Bronchial epithelial cell (primary cell): ENCODE measurements at regions not wholly inside any gene's neighbourhood (a gene's known extent, or its start where the extent isn't known, plus 50 kb on each side); places are given as distances from the start of the nearest gene placed in this dataset.

Experiments
- DNase-seq: peaks from one replicate; pipeline ENCODE4 v3.0.0-alpha.2; 2010; ENCODE audit warnings: low read depth
- FAIRE-seq: peaks from 2 replicates; lab custom pipeline; 2011; peaks lifted over from hg19 to GRCh38; lab: Jason Lieb, UNC
- H3K27me3 ChIP-seq: 2 replicates; pipeline ENCODE4 v1.5.1; 2011; ENCODE audit warnings: low read length; ENCODE audit not compliant: control insufficient read depth, insufficient read depth
- H3K36me3 ChIP-seq: 2 replicates; pipeline ENCODE4 v1.5.1; 2011; ENCODE audit warnings: low read length; ENCODE audit not compliant: control insufficient read depth, insufficient read depth
- H3K4me3 ChIP-seq: 2 replicates; pipeline ENCODE4 v1.5.1; 2011; ENCODE audit warnings: mild to moderate bottlenecking, low read depth, low read length, control low read depth
- CTCF ChIP-seq: IDR thresholded peaks from 2 replicates; pipeline ENCODE4 v1.5.1; 2011; ENCODE audit warnings: mild to moderate bottlenecking, moderate library complexity, low read length, control low read depth, inconsistent platforms; ENCODE audit not compliant: insufficient read depth, severe bottlenecking

- TF ChIP-seq CTCF: no peak
- no peak overlapping the region for H3K4me3 ChIP-seq
- DNase-seq (no peak), FAIRE-seq (no peak)
- H3K27me3 ChIP-seq: no peaks in the 10 kb centered on the region
- H3K36me3 ChIP-seq: no peaks in the 10 kb centered on the region
These were observed 501.6 kb upstream of the MYT1L start for GRCh38 chr2:2832657-2833056.

- no peaks in the 10 kb centered on the region for H3K27me3 ChIP-seq
These were observed 500.6 kb upstream of the MYT1L start for GRCh38 chr2:2831633-2832032.

GRCh38 chr2:2830576-2830975 is 499.5 kb upstream of the MYT1L start:
- no peak for TF ChIP-seq CTCF
- Histone ChIP-seq H3K36me3 (no peaks in the 10 kb centered on the region), H3K4me3 (no peak overlapping the region), H3K27me3 (no peaks in the 10 kb centered on the region)
- no peak for FAIRE-seq
- DNase-seq: no peak

More at GRCh38 chr2:2831633-2832032, 500.6 kb upstream of the MYT1L start:
- H3K36me3 ChIP-seq: no peaks in the 10 kb centered on the region
- FAIRE-seq (no peak), DNase-seq (no peak)
- H3K4me3 ChIP-seq: no peak overlapping the region
- TF ChIP-seq CTCF: no peak

GRCh38 chr2:2828774-2829368 is 497.8 kb upstream of the MYT1L start:
- no peak for DNase-seq

GRCh38 chr2:2827761-2828221 is 496.7 kb upstream of the MYT1L start:
- Histone ChIP-seq H3K4me3 (no peak overlapping the region), H3K36me3 (no peaks in the 10 kb centered on the region), H3K27me3 (no peaks in the 10 kb centered on the region)
- DNase-seq (no peak), FAIRE-seq (no peak)
- no peak for TF ChIP-seq CTCF

More at GRCh38 chr2:2828774-2829368, 497.8 kb upstream of the MYT1L start:
- TF ChIP-seq CTCF: no peak
- Histone ChIP-seq H3K27me3 (no peaks in the 10 kb centered on the region), H3K4me3 (no peak overlapping the region), H3K36me3 (no peaks in the 10 kb centered on the region)
- no peak for FAIRE-seq
